GM18505 (cell line): ENCODE measurements at regions not wholly inside any gene's neighbourhood (a gene's known extent, or its start where the extent isn't known, plus 50 kb on each side); places are given as distances from the start of the nearest gene placed in this dataset.

Experiments used
- ATAC-seq: cut with Tn5 transposase; IDR thresholded peaks from one replicate; pipeline ENCODE4 v1.9.1; 2021; ENCODE audit not compliant: unreplicated experiment
- POLR2A ChIP-seq: IDR thresholded peaks from 4 replicates; pipeline ENCODE4 v1.6.1; 2011; ENCODE audit warnings: borderline replicate concordance; ENCODE audit not compliant: insufficient read depth, insufficient read length; ENCODE audit errors: extremely low read depth

GRCh38 chr9:129359916-129360536 is 182.0 kb upstream of the IER5L start:
- no peak for ATAC-seq
- no peak for TF ChIP-seq POLR2A

GRCh38 chr9:129359162-129359811 is 181.2 kb upstream of the IER5L start:
- no peak for TF ChIP-seq POLR2A
- no peak for ATAC-seq

- no peak for TF ChIP-seq POLR2A
Measured at GRCh38 chr9:129358621-129359154, 180.6 kb upstream of the IER5L start.

GRCh38 chr9:129357773-129358245 is 179.7 kb upstream of the IER5L start:
- no peak for ATAC-seq
- no peak for TF ChIP-seq POLR2A

More at GRCh38 chr9:129358621-129359154, 180.6 kb upstream of the IER5L start:
- no peak for ATAC-seq

- no peak for ATAC-seq
Measured at GRCh38 chr9:129356871-129357772, 179.1 kb upstream of the IER5L start.

GRCh38 chr9:129355631-129356030 is 177.6 kb upstream of the IER5L start:
- TF ChIP-seq POLR2A = no peak
- no peak for ATAC-seq

More at GRCh38 chr9:129356871-129357772, 179.1 kb upstream of the IER5L start:
- TF ChIP-seq POLR2A = no peak

GRCh38 chr9:129354498-129354897 is 176.4 kb upstream of the IER5L start:
- no peak for TF ChIP-seq POLR2A
- ATAC-seq = no peak

GRCh38 chr9:129353697-129354336 is 175.8 kb upstream of the IER5L start:
- no peak for ATAC-seq
- no peak for TF ChIP-seq POLR2A

- TF ChIP-seq POLR2A = no peak
- ATAC-seq = no peak
Measured at GRCh38 chr9:129352146-129352865, 174.2 kb upstream of the IER5L start.

- no peak for TF ChIP-seq POLR2A
- ATAC-seq = no peak
Measured at GRCh38 chr9:129351642-129352145, 173.6 kb upstream of the IER5L start.

- no peak for TF ChIP-seq POLR2A
- no peak for ATAC-seq
Measured at GRCh38 chr9:129351058-129351641, 173.1 kb upstream of the IER5L start.
